Fibroblast of skin of right quadriceps (primary cell): ENCODE measurements at regions not wholly inside any gene's neighbourhood (a gene's known extent, or its start where the extent isn't known, plus 50 kb on each side); places are given as distances from the start of the nearest gene placed in this dataset.
A peak's percentile ranks its signal among the peaks of the same experiment; 100 is the strongest.

ENCODE experiments used
- DNase-seq: peaks from one replicate; pipeline ENCODE4 v3.0.0-alpha.2; 2013

DNA sequence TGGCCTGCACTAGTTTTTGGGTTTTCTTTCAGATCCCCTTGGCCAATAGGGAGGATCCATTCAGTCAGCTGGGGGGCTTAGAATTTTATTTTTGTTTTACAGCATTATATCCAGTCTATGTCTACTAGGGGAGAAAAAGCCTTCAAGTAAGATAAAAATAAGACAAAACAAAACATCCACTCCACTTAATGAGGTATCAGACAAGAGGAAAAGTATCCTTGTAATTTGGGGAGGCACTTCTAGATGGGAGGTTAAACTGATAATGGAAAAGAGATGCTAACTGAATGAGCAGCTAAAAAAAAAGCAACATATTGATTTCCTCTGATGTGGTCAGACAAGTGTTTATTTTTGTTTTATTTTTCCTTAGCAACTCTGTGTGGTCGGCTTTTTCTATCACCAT is 278.0 kb upstream of the ANO3 start:
- no peak for DNase-seq

DNA sequence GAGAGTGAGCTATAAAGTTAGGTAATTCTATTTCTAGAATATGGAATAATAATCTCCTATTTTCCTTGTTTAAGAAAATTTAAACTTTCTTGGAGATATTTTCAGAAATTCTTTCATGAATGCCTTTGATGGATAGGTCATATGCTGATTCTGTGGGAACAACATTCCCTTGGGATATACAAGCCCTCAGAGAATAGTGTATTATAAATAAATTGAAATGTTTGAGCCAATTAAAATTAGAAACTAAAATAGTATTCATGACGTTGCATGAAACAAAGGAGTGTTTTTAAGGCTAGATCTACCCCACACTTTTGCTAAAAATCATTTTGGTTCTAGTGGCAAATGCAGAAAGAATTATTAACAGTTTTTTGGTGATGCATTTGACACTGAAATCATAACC is 269.3 kb upstream of the ANO3 start:
- DNase-seq: peak; percentile 17

DNA sequence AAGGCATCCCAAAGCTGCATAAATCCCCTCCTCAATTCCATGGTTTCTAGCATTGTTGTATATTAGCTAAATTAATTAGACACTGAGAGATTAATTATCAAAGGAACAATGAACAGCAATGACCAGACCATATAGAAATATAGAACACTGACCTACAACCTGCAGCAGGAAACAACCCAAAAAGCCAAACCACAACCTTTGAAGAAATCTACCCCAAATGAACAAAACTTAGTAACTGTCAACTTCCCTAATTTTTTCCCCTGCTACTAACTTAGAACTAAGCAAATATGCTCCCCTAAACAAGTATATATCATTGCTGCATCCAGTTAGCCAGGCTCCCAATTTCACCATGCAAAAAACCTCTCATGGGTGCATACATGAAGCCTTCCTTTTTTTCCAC is 268.0 kb upstream of the ANO3 start:
- DNase-seq: no peak

DNA sequence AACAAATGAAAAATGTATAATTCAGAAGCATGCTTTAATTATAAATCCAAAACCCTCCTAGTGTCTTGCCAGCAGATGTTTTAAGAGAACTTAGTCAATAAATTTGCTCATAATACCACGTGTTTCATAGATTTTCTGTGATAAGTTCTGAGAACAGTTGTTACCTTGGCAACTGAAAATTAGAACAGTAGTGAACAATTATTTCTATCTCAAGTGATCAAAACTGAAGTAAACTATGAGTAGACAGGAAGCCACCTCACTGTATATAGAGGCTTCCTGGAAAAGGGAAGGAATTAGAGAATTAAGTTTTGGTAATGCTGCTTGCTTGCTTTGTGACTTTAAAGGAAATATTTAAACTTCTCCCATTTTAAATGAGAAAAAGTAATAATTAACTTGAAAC is 266.0 kb upstream of the ANO3 start:
- no peak for DNase-seq

DNA sequence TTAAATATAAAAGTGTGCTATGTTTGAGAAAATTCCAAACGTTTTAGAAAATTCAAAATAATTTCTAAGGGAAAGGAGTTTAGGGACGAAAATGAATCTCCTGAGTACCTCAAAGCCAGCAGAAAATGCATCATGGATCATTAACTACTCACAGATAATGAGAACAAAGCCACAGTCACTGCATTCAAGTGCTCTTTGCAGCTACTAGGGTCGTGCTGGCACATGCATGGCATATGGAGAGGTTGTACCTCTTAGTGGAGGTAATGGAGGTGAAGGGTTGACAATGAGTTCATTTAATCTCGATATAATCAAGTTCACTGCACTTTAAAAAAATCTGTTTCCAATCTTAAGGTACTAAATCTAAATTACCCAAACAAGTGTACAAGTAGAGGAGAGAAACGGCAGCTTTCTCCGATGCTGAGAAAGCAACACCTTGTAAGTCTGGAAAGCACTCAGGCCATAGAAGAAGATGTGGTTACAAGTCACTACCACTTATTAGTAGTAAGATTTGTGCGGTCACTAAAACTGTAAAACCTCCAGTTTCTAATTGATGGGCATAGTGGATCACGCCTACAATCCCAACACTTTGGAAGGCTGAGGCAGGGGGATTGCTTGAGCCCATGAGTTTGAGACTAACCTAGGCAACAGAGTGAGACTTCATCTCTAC is 261.1 kb upstream of the ANO3 start:
- no peak for DNase-seq

DNA sequence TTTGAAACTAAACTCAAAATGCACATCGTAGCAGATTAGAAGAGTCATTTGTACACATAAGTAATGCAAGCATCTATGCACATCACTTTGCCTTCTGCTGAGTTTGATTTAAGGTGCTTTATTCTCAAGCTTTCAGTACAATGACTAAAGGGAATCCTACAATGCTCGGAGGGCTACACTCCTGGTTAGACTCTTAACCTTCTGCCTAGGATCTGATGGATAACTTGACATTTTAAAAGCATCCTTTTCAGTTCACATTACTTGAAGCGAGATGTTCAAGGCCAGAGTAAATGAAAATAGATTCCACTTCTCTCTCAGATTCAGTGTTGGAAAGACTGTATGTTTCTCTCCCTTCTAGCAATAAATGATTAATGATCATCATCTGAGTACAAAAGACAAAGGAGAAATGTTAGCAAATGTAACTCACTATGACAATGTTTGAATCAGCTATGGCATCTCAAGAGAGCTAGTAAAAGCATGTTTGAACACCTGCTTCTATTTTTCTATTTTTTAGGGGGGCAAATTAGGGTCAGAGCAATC is 259.2 kb upstream of the ANO3 start:
- no peak for DNase-seq

DNA sequence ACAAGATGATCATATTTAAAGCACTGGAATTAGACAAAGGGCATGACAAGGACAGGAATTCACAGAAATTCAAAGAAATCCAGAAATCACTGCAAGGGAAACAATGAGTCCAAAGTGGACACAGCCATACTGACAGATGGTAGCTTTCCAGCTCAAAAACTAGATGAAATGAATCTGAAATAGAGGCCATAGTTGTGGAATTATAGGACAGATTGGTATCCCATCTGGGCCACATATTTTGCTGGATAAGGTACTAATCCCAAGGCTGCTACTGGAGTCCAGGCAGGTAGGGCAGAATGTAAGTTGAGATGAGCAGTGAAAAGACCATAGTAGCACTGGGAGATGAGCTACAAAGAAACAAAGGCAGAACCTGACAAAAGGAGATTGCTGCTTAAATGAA is 258.3 kb upstream of the ANO3 start:
- DNase-seq: no peak

DNA sequence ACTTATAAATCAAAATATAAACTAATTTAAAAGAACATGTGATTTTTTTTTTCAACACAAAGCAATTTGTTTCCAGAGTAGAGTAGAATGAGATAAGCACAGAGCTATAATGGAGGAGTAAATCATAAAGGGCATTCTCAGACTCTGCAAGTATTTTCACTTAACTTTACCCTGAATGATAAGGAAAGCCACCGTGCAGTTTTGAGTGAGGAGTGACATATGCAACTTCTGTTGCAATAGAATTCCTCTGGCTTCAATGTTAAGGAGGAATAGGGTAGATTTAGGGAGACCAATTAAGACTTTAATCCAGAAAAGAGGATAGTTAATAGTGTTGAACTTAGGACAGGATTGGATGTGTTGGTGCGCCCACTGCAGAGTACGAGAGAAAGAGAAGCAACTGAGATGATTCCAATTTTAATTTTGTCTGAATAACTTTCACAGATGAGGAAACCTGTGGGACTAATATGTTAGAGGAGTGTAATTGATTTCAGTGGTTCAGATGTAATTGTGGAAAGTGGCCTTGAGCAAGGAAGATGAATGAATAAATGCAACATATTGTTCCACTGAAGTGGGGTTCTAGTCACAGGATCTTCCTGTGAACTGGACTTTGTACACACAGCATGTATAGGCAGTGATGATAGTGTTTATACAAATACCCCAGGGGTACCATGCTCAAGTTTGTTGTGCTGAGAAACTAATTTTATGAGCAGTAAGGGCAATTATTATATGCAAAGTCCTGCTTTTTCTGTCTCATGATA is 255.5 kb upstream of the ANO3 start:
- no peak for DNase-seq

DNA sequence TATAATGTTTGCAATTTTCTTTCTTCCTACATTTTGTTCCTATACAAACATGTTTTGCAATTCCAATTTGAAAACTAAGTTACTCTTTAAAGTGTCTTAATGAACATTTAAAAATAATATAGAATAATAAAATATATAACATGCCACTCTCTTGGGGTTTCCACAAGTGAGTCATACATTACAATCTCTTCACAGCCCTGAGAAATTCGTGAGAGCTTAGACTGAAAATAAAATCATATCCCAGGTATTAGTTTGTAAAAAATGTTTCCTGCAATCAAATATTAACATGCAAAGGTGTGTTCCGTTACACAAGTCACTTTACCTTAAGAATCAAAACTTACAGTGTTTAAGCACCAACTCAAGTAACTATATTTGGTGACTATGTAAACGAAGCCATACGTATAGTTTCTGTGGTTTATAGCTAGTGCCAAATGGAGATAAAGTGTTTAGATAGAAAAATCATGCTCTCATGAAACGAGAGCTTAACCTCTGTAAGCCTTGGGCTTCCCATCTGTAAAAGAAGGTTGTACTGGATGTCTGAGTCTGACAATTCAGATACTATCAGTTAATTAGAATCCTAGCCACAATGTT is 253.6 kb upstream of the ANO3 start:
- peak; percentile 10 for DNase-seq

DNA sequence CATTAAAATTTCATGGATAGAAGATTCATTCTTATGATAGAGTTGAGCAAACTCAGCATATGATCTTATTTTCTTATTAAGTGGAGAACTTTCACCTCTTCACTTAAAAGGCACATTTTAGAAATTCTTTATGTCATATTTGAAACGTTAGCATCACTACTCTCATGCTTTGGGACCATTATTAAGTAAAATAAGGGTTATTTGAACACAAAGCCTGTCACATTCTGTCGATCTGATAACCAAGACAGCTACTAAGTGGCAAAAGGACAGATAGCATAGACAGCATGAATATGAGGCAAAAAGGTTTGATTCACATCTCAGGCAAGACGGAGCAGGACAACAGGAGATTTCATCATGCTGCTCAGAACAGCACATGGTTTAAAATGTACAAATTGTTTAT is 247.6 kb upstream of the ANO3 start:
- no peak for DNase-seq

DNA sequence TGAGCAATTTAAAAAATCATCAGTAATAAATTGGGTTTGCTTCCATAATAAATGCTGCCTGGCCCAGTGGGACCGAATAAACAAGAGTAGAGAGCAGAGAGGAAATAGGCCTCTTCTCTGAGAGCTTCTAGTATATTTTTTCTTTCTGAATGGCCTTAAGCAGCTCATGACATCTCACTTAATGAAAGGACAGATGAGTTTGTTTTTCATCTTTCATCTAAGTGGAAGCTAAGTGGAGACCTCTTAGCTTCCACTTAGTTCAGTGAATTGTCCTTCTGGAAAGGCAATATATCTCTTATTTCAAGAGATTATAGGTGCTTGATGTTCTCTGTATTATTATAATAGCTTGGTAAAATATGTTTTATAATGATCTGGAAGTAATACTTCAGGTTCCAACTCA is 245.9 kb upstream of the ANO3 start:
- DNase-seq: no peak

DNA sequence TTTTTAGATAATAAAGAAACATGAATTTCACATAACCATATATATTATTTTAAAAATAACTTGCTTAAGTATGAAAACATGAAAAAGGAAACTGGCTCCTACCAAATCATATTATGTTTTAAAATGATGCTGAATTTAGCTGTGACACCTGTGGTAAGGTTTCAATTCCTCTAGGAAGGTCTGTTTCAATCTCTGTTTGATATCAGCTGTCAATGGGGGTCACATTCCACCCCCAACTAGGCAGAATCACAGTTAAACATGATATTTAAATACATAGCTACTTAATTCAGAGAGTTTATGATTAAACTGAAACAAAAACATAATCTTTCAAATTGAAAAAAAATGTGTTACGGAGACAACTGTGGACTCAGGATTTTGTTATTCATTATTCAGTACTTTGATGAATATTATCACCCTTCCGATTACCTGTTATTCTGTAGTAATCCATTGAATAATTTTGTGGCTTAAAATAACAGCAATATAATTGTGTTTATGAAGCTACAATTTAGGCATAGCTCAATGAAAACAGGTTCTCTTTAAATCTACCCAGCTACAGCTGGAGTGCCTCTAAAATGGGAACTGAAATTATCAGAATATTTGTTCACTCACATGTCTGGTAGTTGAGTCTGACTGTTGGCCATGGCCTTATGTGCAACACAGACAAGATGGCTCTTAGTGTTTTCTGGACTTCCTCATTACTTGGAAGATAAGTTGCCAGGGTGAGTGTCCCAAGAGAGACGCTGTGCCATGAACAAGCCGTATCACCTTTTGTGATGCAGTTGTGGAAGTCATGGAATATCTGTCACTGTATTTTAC is 244.6 kb upstream of the ANO3 start:
- no peak for DNase-seq

DNA sequence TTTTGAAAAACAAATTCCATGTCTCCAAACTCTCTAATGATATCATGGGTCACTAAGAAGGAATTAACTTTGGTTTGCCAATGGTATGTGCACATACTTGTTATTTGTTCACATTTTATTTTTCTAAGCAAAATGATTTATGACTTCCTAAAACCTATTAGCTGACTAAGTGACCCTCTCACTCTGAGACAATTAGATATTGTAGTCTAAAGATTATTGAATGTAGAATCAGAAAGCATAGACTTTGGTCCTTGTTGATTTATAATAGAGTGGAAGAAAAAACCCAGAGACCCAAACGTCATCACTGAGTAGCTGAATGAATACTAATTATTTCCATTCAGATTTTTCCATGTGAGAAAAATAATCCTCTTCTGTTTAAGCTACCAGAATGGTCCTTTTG is 243.5 kb upstream of the ANO3 start:
- peak; percentile 80 for DNase-seq

DNA sequence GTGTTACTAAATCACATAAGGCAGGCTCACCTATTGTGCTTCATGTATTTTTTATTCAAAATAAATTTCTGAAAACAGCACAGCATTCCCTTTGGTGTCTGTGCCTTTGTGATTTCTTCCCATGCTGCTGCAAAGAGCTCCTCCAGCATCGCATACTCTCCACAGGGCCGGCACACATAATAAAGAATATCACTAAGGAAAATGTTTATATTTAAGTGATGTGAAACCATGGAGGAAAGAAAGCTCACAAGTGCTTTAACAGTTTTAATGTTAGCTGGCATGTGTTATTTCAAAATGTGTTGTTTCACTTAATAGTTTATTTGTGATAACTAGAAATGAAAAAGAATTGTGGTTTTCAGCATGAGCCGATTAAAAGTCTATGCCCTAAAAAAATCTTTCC is 241.3 kb upstream of the ANO3 start:
- no peak for DNase-seq

DNA sequence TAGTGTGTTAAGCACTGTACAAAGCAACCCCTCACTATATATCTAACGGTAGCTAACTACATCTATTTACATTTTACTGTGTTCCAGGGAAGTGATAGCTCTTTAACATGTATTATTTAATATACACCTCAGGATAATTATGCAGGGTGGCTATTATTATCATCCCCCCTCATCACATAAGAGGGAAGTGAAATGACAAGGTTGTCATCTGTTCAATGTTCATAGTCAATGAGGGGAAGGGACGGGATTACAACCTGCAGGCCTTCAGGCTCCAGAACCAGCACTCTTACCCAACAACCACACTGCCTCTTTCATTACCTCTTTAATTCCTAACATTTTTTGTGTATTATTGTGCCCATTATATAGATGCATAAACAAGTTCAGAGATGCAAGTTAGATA is 238.7 kb upstream of the ANO3 start:
- DNase-seq: no peak

DNA sequence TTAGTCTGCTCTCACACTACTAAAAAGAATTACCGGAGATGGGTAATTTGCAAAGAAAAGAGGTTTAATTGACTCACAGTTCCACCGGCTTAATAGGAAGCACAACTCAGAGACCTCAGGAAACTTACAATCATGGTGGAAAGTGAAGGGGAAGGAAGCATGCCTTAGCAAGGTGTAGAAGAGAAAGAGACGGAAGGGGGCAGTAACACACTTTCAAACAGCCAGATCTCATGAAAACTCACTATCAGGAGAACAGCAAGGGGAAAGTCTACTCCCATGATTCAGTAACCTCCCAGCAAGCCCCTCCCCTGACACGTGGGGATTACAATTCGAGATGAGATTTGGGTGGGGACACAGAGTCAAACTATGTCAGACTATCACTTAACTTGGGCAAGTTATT is 236.6 kb upstream of the ANO3 start:
- DNase-seq: no peak

DNA sequence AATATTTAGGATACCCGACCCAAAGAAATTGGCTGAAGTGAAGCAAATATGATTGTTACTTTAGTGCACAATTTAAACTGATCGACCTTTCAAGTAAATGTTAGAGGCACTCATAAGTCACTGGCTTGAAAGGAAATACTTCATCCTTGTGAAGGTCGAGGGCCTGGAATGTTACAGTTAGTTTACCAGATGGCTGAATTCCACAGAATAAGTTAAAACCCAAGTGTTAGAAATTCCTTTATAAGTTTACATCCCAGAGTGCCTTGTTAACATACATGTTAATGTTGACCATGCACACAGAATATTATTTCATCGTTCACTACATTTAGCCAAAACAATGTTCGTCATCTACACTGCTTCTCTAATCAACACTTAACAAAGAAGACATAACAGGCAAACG is 235.5 kb upstream of the ANO3 start:
- peak; percentile 20 for DNase-seq

DNA sequence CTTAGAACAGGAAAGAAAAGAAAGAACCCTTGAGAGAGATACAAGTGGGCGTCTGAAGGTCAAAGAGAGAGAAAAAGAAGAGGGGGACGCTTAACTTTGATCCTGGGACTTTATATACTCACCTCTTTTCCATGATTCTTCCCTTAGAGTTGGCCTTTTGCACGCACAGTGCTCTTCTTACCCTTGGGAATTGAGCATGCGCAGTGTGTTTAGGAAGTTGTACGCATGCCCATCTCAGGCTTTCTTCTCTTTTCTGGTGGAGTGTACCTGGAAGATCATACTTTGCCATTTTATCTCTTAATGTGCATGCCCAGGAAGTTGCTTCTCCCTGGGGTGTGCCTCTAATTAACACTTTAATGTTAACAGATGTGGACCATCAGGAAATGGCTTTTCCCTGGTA is 229.6 kb upstream of the ANO3 start:
- DNase-seq: no peak

DNA sequence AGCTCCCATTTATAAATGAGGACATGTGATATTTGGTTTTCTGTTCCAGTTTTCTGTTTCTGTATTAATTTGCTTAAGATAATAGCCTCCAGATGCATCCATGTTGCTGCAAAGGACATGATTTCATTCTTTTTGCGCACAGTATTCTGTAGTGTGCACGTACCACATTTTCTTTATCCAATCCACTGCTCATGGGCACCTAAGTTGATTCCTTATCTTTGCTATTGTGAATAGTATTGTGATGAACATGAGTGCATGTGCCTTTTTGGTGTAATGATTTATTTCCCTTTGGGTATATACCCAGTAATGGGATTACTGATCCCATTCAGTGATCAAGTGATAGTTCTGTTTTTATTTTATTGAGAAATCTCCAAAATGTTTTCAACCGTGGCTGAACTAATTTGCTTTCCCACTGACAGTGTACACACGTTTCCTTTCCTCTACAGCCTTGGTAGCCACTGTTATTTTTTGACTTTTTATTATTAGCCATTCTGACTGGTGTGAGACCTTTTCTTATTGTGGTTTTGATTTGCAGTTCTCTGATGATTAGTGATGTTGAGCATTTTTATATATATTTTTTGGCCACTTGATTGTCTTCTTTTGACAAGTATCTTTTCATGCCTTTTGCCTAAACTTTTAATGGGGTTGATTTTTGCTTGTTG is 226.0 kb upstream of the ANO3 start:
- DNase-seq: no peak

DNA sequence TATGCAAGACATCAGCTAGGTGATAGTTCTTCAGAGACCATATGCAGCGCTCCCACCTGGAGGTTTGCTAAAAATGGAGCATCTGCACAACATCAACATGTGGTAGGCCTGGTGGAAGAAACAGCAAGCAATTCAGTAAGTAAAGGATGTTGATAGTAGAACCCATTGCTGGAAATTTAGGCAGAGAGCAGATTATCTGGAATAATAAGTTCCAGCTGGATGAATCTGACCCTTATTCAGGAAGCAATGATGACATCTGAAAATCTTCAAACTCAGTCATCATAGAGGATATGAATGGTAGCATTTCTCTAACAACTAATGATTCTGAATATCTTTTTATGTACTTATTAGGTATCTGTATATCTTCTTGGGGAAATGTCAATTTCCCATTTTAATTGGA is 225.2 kb upstream of the ANO3 start:
- peak; percentile 12 for DNase-seq

DNA sequence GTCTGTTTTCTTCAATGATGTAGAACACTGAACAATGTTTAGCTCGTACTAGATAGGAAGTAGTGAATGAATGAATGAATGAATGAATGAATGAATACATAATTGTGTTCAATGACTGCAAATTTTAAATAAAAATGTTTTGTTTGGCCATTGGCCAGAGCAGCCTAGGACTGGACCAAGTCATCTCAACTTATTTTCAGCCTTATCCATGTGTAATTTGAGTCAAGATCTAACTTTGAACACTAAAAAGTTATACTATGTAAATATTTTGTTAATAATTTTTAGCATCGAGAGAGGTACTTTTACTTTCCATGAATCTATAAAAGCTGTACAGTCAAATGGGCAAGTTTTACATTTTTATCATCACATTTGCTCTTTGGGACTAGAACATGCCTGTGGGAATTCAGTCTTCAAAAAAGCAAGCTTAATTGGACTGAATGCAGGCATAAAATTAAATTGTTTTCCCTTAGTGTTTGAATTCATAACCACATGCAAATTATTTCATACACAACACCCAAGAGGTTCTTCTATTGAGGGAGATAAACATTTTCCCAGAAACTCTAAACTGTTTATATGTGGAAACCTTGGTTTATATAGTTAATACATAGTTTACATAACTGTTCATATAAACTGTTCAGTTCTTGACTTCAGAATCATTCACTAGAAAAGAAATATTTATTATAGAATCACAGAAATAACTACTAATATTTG is 222.1 kb upstream of the ANO3 start:
- DNase-seq: no peak

DNA sequence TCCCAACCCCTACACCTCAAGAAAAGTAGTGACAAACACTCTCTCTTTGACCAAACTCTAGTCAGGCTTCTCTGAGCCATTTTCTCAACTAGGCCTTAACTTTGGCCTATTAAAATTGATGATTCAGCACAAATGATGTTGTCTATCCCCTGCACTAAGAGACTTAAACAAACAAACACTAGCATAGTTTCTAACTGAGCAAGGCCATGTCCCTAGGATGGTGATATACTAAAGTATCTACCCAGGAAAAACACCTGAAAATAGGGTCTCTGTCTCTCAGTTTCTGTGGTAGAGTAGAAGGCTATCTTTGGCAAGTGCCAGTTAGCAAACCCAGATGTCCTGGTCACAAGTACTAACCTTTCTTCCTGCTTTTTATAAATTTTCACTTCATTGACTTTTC is 219.7 kb upstream of the ANO3 start:
- no peak for DNase-seq
